ENCODE measurements at regions not wholly inside any gene's neighbourhood (a gene's known extent, or its start where the extent isn't known, plus 50 kb on each side); places are given as distances from the start of the nearest gene placed in this dataset.

DNA sequence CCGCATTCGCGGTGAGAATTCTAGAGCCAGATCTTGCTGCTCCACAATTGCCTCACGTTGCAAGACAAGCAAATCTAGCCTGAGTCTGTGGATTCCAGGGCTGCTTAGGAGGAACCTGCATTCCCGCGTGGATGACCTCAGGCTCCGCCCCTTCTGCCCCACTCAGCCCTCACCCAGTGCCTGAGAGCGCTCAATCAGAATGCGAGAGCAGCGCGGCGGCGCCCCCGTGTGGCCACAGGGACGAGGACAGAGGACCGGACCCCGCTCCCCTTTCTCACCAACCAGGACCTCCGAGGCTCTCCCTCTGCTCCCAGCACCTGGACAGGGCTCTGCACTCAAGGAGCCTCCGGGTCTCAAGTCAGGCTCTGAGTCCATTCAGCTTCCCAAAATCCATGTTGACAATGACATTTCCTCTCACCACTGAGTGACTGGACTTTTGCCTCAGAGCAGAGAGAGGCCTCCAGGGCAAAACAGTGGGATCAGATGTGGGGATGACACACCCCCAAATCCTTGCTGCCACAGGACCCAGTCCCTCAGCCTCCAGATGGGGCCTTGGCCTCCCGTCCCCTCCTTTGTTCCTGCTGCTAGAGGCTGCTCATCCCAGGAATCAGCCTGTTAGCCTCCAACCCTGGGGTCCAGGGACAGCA lies 52.0 kb downstream of the RPP21 start:
- DNase-seq (ENCODE audit: low read depth): peak; percentile 66

DNA sequence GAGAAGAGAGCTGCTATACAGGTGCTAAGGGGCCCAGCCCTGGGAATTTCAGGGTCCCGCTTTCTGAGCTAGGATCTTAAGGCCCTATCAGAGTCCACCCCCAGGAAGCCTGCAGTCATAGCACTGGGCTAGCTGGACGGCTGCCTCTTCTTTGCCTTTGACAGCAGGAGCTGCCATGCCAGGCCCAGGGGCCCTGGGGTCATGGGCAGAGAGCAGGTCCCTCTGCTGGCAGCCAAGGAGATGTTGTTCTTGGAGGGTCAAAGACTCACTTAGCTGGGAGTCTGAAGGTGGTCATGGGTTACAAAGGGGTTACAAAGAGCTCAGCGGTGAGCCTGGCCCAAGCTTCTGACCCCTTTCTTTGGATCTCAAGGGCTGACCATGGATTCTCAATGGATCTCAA lies 52.7 kb downstream of the RPP21 start:
- DNase-seq (ENCODE audit: low read depth): no peak

- DNase-seq (ENCODE audit: low read depth): peak; percentile 32
Measured at GRCh38 chr6:30399390-30400058, 54.6 kb downstream of the RPP21 start.

DNA sequence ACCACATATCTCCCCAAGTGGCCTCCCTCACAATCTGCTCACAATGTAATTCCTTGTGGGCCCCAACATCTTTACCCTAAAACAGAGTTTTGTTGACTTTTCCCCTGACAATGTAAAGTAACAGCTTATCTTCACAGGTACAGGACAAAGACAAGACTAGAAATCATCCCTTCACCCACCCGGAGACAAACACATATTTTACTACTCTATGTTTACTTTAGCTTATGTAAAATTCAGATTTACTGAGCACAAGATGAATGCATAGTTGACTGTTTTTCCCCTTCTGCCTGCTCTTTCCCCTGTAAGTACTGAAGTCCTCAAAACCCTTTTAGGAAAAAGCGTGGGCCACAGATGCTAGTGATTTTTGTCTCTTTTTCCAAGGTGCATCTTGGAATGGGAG lies 61.0 kb downstream of the RPP21 start:
- DNase-seq (ENCODE audit: low read depth): no peak

GRCh38 chr6:30409184-30409583 lies 64.2 kb downstream of the RPP21 start:
- no peak for DNase-seq (ENCODE audit: low read depth)

DNA sequence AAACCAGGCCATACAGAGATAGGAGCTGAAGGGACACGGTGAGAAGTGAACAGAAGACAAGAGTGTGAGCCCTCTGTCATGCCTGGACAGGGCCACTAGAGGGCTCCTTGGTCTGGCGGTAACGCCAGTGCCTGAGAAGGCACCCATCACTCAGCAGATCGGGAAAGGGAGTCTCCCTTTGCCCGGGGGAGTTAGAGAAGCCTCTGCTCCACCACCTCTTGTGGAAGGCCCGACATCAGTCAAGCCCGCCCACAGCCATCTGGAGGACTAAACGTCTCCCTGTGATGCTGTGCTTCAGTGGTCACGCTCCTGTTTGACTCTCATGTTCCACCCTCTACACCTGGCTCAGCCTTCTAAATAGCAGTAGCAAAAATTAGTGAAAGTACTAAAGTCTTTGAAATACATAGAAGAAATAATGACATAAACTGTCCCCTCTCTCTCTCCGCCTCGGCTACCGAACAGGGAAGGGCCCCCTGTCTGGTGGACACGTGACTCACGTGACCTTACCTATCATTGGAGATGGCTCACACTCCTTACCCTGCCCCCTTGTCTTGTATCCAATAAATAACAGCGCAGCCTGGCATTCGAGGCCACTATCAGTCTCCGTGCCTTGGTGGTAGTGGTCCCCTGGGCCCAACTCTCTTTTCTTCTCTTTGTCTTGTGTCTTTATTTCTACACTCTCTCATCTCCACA lies 66.7 kb downstream of the RPP21 start:
- DNase-seq (ENCODE audit: low read depth): peak; percentile 67

GRCh38 chr6:30418448-30418847 lies 70.9 kb upstream of the HLA-E start:
- DNase-seq (ENCODE audit: low read depth): no peak

DNA sequence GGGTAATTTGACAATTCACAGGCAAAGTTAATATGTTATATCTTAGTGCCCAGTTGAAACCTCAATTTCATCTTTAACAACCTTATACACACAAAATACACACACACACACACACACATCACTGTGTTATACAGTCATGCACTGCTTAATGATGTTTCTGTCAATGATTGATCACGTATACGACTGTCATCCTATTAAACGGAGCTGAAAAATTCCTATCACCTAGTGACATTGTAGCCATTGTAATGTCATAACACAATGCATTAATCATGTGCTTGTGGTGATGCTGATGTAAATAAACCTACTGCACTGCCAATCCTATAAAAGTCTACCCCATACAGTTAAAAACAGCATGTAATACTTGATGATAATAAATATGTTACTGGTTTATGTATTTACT lies 64.8 kb upstream of the HLA-E start:
- no peak for DNase-seq (ENCODE audit: low read depth)
